ENCODE measurements at regions not wholly inside any gene's neighbourhood (a gene's known extent, or its start where the extent isn't known, plus 50 kb on each side); places are given as distances from the start of the nearest gene placed in this dataset.

DNA sequence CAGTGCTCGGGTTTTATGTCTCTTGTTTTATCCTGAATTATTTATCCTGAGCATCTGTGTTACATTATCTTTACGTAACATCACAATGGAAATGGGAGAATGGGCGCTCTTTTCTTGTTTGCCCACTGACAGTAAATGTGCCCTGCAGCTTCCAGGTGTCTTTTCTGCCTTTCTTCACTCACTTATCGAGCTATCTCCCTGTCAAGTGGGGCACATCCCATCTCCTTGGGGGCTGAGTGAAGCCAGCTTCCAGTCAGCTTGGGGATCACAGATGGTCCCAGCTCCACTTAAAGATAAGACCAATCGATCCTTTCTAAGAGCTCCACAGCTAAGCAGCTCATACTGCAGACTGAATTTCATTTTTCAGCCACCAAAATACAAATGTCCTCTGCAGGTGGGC, 125.8 kb downstream of the KBTBD8 start:
- H3K27me3 ChIP-seq, result no peaks in the 10 kb centered on the region
- intact Hi-C loops (cut with DNase I; ENCODE audit: low total_unique reads), result no loop called here
- H3K4me3 ChIP-seq, result no peak overlapping the region
- no peaks in the 10 kb centered on the region for H3K9me3 ChIP-seq
- no peak for DNase-seq
- 84 to 90% methylated on average over 5 of the region's 5 CpGs for WGBS, 2 donors
- no peaks in the 10 kb centered on the region for H3K36me3 ChIP-seq (ENCODE audit: low read depth, missing control alignments)
- H3K27ac ChIP-seq, result no peak overlapping the region
- H3K4me1 ChIP-seq, result no peaks in the 10 kb centered on the region
- TF ChIP-seq POLR2A (IDR thresholded peaks at IDR 0.05), result no peak
- TF ChIP-seq, protein P1, sequence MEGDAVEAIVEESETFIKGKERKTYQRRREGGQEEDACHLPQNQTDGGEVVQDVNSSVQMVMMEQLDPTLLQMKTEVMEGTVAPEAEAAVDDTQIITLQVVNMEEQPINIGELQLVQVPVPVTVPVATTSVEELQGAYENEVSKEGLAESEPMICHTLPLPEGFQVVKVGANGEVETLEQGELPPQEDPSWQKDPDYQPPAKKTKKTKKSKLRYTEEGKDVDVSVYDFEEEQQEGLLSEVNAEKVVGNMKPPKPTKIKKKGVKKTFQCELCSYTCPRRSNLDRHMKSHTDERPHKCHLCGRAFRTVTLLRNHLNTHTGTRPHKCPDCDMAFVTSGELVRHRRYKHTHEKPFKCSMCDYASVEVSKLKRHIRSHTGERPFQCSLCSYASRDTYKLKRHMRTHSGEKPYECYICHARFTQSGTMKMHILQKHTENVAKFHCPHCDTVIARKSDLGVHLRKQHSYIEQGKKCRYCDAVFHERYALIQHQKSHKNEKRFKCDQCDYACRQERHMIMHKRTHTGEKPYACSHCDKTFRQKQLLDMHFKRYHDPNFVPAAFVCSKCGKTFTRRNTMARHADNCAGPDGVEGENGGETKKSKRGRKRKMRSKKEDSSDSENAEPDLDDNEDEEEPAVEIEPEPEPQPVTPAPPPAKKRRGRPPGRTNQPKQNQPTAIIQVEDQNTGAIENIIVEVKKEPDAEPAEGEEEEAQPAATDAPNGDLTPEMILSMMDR (IDR thresholded peaks at IDR 0.05), result no peak

DNA sequence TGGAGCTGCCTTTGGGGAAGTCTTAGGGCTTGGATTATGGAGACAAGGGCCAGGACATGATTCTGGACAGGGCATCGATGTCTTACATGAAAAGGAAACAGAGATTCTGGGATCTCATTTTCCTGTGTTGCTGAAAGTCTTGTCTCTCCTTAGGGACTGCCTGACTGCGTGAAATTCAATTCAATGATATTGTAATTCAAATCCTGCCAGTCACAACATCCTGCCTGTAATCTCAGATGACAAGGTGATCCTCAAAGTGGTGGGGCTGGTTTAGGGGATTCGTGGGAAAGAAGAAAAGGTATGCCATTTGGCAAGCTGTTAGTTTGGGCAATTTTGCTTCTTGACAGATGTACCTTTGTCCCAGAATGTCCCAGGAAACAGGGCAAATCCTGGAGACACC, 129.1 kb downstream of the KBTBD8 start:
- Histone ChIP-seq H3K4me1 (no peaks in the 10 kb centered on the region), H3K27me3 (no peaks in the 10 kb centered on the region), H3K4me3 (no peak overlapping the region), H3K27ac (no peak overlapping the region), H3K9me3 (no peaks in the 10 kb centered on the region), H3K36me3 (ENCODE audit: low read depth, missing control alignments) (no peaks in the 10 kb centered on the region)
- intact Hi-C loops (cut with DNase I; ENCODE audit: low total_unique reads), result no loop called here
- no peak for DNase-seq
- WGBS, 2 donors, result 69 to 73% methylated on average over 3 of the region's 3 CpGs
- TF ChIP-seq, protein P1 (IDR thresholded peaks at IDR 0.05), result no peak
- no peak for TF ChIP-seq POLR2A (IDR thresholded peaks at IDR 0.05)

DNA sequence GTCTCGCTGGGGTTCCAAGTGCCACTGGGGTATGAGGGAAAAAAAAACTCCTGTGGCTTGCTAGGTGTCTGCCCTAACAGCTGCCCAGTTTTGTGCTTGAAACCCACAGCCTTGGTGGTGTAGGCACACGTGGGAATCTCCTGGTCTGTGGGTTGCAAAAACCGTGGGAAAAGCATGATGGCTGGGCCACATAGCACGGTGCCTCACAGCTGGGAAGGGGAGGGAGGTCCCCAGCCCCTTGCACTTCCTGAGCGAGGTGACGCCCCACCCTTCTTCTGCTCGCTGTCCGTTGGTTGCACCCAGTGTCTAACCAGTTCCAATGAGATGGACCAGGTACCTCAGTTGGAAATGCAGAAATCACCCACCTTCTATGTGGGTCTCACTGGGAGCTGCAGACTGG, 144.3 kb downstream of the KBTBD8 start:
- intact Hi-C loops (cut with DNase I; ENCODE audit: low total_unique reads), result no loop called here
- WGBS, 2 donors, result 72 to 81% methylated on average over 7 to 8 of the region's 8 CpGs
- no peaks in the 10 kb centered on the region for H3K27me3 ChIP-seq
- no peaks in the 10 kb centered on the region for H3K4me1 ChIP-seq
- no peak overlapping the region for H3K27ac ChIP-seq
- H3K4me3 ChIP-seq, result no peak overlapping the region
- no peaks in the 10 kb centered on the region for H3K36me3 ChIP-seq (ENCODE audit: low read depth, missing control alignments)
- DNase-seq, result no peak
- no peaks in the 10 kb centered on the region for H3K9me3 ChIP-seq
- no peak for TF ChIP-seq POLR2A (IDR thresholded peaks at IDR 0.05)
- TF ChIP-seq, protein P1 (IDR thresholded peaks at IDR 0.05), result no peak

DNA sequence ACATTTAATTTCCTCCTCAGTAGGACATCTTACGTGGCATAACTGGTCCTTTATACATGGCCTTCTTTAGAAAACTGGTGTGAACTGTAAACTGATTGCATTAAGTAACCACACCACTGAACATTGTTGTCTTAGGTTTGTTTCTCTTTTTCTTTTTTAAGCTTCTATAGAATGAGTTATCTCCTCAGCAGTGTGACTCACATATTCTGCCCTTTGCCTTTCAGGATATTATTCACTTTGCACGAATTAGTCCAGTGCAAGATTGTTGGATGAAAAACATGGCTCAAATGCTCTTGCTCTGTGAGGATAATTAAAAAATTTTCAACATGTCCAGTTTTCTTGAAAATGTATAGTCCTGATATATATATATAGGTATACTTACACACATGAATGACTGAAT, 147.6 kb downstream of the KBTBD8 start:
- no peaks in the 10 kb centered on the region for H3K27me3 ChIP-seq
- intact Hi-C loops (cut with DNase I; ENCODE audit: low total_unique reads), result no loop called here
- DNase-seq, result no peak
- no peaks in the 10 kb centered on the region for H3K9me3 ChIP-seq
- 69 to 84% methylated on average over 2 of the region's 2 CpGs for WGBS, 2 donors
- no peak overlapping the region for H3K27ac ChIP-seq
- H3K4me1 ChIP-seq, result no peaks in the 10 kb centered on the region
- no peak for TF ChIP-seq POLR2A (IDR thresholded peaks at IDR 0.05)
- TF ChIP-seq, protein P1 (IDR thresholded peaks at IDR 0.05), result no peak
- H3K4me3 ChIP-seq, result no peak overlapping the region
- no peaks in the 10 kb centered on the region for H3K36me3 ChIP-seq (ENCODE audit: low read depth, missing control alignments)

DNA sequence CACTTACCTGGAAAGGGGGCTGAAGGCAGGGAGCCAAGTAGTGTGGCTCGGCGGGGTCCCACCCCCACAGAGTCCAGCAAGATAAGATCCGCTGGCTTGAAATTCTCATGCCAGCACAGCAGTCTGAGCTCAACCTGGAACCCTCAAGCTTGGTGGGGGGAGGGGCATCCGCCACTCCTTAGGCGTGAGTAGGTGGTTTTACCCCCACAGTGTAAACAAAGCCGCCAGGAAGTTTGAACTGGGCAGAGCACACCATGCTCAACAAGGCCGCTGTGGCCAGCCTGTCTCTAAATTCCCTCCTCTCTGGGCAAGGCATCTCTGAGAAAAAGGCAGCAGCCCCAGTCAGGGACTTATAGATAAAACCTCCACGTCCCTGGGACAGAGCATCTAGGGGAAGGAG, 156.3 kb downstream of the KBTBD8 start:
- 54 to 62% methylated on average over 7 to 8 of the region's 8 CpGs for WGBS, 2 donors
- DNase-seq, result no peak
- intact Hi-C loops (cut with DNase I; ENCODE audit: low total_unique reads), result no loop called here
- Histone ChIP-seq H3K27me3 (no peaks in the 10 kb centered on the region), H3K4me3 (no peak overlapping the region), H3K9me3 (no peaks in the 10 kb centered on the region), H3K4me1 (no peaks in the 10 kb centered on the region), H3K36me3 (ENCODE audit: low read depth, missing control alignments) (no peaks in the 10 kb centered on the region), H3K27ac (no peak overlapping the region)
- TF ChIP-seq POLR2A (IDR thresholded peaks at IDR 0.05), result no peak
- TF ChIP-seq, protein P1 (IDR thresholded peaks at IDR 0.05), result no peak
